H1 (cell line): ENCODE measurements at regions not wholly inside any gene's neighbourhood (a gene's known extent, or its start where the extent isn't known, plus 50 kb on each side); places are given as distances from the start of the nearest gene placed in this dataset.

Source experiments
- BRCA1 ChIP-seq: IDR thresholded peaks from 2 replicates; pipeline ENCODE4 v1.6.1; 2012; ENCODE audit warnings: low read depth, low read length, improper control_type of control experiment
- CEBPB ChIP-seq: IDR thresholded peaks from 2 replicates; pipeline ENCODE4 v1.6.1; 2012; ENCODE audit warnings: low read depth, low read length
- HDAC2 ChIP-seq, 2 experiments: fragments of 300-600 bp in 1 of 2; sonication (generic) in 1 of 2; IDR thresholded peaks; 2 replicates each; pipeline ENCODE4 v1.6.1; 2011 to 2012; ENCODE audit warnings: low read depth in 2 of 2, low read length in 2 of 2, mild to moderate bottlenecking in 2 of 2, moderate library complexity in 2 of 2, borderline replicate concordance in 1 of 2, inconsistent platforms in 1 of 2
- PHF8 ChIP-seq: fragments of 200-600 bp; sonication (generic); conservative IDR thresholded peaks from 2 replicates; pipeline ENCODE4 v1.7.1; 2012; ENCODE audit warnings: low read depth, mild to moderate bottlenecking, inconsistent platforms, low read length, moderate library complexity
- RAD21 ChIP-seq, 2 experiments: IDR thresholded peaks in 1 of 2; conservative IDR thresholded peaks in 1 of 2; 2 replicates each; pipeline ENCODE4 v1.6.1; 2011; ENCODE audit warnings: low read depth in 2 of 2, low read length in 2 of 2, improper control_type of control experiment in 1 of 2, inconsistent platforms in 1 of 2, mild to moderate bottlenecking in 1 of 2, moderate library complexity in 1 of 2
- SAP30 ChIP-seq: fragments of 300-600 bp; sonication (generic); IDR thresholded peaks from 2 replicates; pipeline ENCODE4 v1.7.1; 2012; ENCODE audit warnings: low read length, moderate library complexity, mild to moderate bottlenecking, inconsistent platforms; ENCODE audit not compliant: insufficient read depth, insufficient replicate concordance
- SP4 ChIP-seq: IDR thresholded peaks from 2 replicates; pipeline ENCODE4 v1.6.1; 2012; ENCODE audit warnings: low read length, inconsistent platforms
- TCF12 ChIP-seq: IDR thresholded peaks from 2 replicates; pipeline ENCODE4 v1.6.1; 2011; ENCODE audit warnings: low read depth, mild to moderate bottlenecking, low read length

DNA sequence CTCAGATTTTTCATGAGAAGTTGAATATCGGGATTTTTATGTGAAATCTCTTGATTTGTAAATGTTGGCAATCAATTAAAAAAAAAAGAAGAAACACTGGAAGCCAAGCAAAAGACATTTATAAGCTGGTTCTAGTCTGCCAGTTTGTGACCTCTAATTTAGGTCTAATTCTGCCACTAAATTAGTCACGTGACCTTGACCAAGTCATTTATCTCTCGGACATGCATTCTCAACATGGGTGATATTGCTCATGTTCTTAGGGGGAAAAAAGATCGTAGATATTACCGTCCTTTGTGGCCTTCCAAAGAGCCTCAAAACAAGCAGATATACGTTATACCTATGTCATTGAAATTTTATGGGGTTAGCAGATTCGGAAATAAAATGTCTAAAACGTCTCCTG lies 52.9 kb upstream of the PTPDC1 start (continued):
- TF ChIP-seq RAD21 (IDR thresholded peaks at IDR 0.05 in 1 of 2, conservative IDR thresholded peaks at IDR 0.05 in 1 of 2; ENCODE audit: low read depth in 2 of 2, low read length in 2 of 2) = no peak
- TF ChIP-seq BRCA1 = no peak
- TF ChIP-seq PHF8 = no peak
- no peak for TF ChIP-seq HDAC2 (IDR thresholded peaks at IDR 0.05; ENCODE audit: borderline replicate concordance in 1 of 2, low read depth in 2 of 2, low read length in 2 of 2)
- TF ChIP-seq SAP30 = no peak
- no peak for TF ChIP-seq CEBPB
- TF ChIP-seq TCF12 = no peak
- no peak for TF ChIP-seq SP4
